Transverse colon (tissue), 4 donors: ENCODE measurements at regions not wholly inside any gene's neighbourhood (a gene's known extent, or its start where the extent isn't known, plus 50 kb on each side); places are given as distances from the start of the nearest gene placed in this dataset.

Experiments
- DNase-seq: peaks from one replicate; pipeline ENCODE4 v3.0.0-alpha.2; 2019
- H3K27ac ChIP-seq, 4 donors: fragments of 200-600 bp; sonication (generic); 2 replicates each; pipeline ENCODE4 v1.5.1; 2016 to 2018; ENCODE audit warnings: inconsistent platforms in 4 of 4
- H3K27me3 ChIP-seq: fragments of 200-600 bp; sonication (generic); 2 replicates; pipeline ENCODE4 v1.5.1; 2017; ENCODE audit warnings: inconsistent platforms
- H3K36me3 ChIP-seq, 4 donors: fragments of 200-600 bp; sonication (generic); 2 replicates each; pipeline ENCODE4 v1.5.1; 2017 to 2019; ENCODE audit warnings: inconsistent platforms in 4 of 4
- H3K4me1 ChIP-seq, 4 donors: fragments of 200-600 bp; sonication (generic); 2 replicates each; pipeline ENCODE4 v1.5.1; 2017 to 2020; ENCODE audit warnings: inconsistent platforms in 4 of 4
- H3K4me3 ChIP-seq, 4 donors: fragments of 200-600 bp; sonication (generic); 1 replicate in 1 of 4; 2 replicates in 3 of 4; pipeline versions ENCODE4 v1.5.1 to v1.6.1; 2017 to 2019; ENCODE audit warnings: inconsistent platforms in 4 of 4
- H3K9me3 ChIP-seq, 2 donors: fragments of 200-600 bp; sonication (generic); 2 replicates each; pipeline ENCODE4 v1.5.1; 2017 to 2019; ENCODE audit warnings: inconsistent platforms in 2 of 2
- CTCF ChIP-seq, 5 experiments: fragments of 200-600 bp in 3 of 5; fragments of 450-650 bp in 2 of 5; sonication (generic) in 3 of 5; IDR thresholded peaks; 1 replicate in 2 of 5; 2 replicates in 3 of 5; pipeline ENCODE4 v1.5.1; 2016 to 2017; ENCODE audit warnings: antibody characterized with exemption in 5 of 5, inconsistent platforms in 3 of 5, mild to moderate bottlenecking in 2 of 5, moderate library complexity in 1 of 5
- EP300 ChIP-seq: sonication (generic); formaldehyde crosslinking; IDR thresholded peaks from one replicate; pipeline ENCODE4 v1.6.1; 2017; ENCODE audit warnings: antibody characterized with exemption, low read depth
- POLR2A ChIP-seq: fragments of 450-650 bp; IDR thresholded peaks from one replicate; pipeline ENCODE4 v1.6.1; 2016; ENCODE audit warnings: antibody characterized with exemption, mild to moderate bottlenecking, moderate library complexity
- POLR2AphosphoS5 ChIP-seq, 3 donors: sonication (generic); formaldehyde crosslinking; IDR thresholded peaks; one replicate each; pipeline ENCODE4 v1.6.1; 2016; ENCODE audit warnings: antibody characterized with exemption in 3 of 3
- WGBS, 2 donors: methylation state at CpG; one replicate each; pipeline ENCODE4 v1.1.5; 2018; ENCODE audit warnings: low coverage in 1 of 2; 5-methylcytosine and 5-hydroxymethylcytosine counted together
- in situ Hi-C, 4 donors: fragments of 200-750 bp; cut with MboI; loops; one replicate each; pipeline versions ENCODE4 v1.15.0 to v1.15.1; 2017; ENCODE audit warnings: low sequenced_read_pairs in 3 of 4, low pct_ligation_motif_present in 1 of 4, low pct_unique_long_range_greater_than_20kb in 1 of 4
- intact Hi-C: fragments of 100-400 bp; cut with DNase I; formaldehyde crosslinking; loops from one replicate; pipeline ENCODE4 v1.15.1; 2023; ENCODE audit warnings: low total_unique reads

DNA sequence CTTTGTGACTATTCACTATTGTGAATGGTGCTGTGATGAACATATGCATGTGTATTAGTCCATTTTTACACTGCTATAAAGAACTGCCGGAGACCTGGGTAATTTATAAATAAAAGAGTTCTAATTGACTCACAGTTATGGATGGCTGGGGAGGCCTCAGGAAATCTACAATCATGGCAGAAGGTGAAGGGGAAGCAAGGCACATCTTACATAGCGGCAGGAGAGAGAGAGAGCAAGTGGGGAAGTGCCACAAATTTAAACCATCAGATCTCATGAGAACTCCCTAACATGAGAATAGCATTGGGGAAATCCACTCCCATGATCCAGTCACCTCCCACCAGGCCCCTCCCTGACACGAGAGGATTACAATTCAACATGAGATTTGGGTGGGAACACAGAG, 90.8 kb downstream of the ATP23 start:
- Histone ChIP-seq H3K36me3 (no peaks in the 10 kb centered on the region), H3K4me3 (no peak overlapping the region), H3K27ac (no peak overlapping the region), H3K4me1 (no peaks in the 10 kb centered on the region), H3K27me3 (no peaks in the 10 kb centered on the region), H3K9me3 (peaks cover 9 to 14% of the 10 kb centered on the region in 2 donors)
- TF ChIP-seq CTCF (IDR thresholded peaks at IDR 0.05), result no peak
- no peak for TF ChIP-seq POLR2AphosphoS5 (IDR thresholded peaks at IDR 0.05)
- TF ChIP-seq POLR2A, result no peak
- TF ChIP-seq EP300, result no peak
- no peak for DNase-seq
- in situ Hi-C loops (no loop called here), intact Hi-C loops (no loop called here)
- 80 to 81% methylated on average over 3 of the region's 3 CpGs for WGBS, 2 donors

- DNase-seq, result no peak
- intact Hi-C loops (no loop called here), in situ Hi-C loops (no loop called here)
- no peak overlapping the region for H3K4me3 ChIP-seq
- no peak overlapping the region for H3K27ac ChIP-seq
- H3K4me1 ChIP-seq, result no peaks in the 10 kb centered on the region
- H3K27me3 ChIP-seq, result no peaks in the 10 kb centered on the region
- H3K36me3 ChIP-seq, result no peaks in the 10 kb centered on the region
- TF ChIP-seq POLR2AphosphoS5 (IDR thresholded peaks at IDR 0.05) (no peak), CTCF (IDR thresholded peaks at IDR 0.05) (no peak), EP300 (no peak), POLR2A (no peak)
- peaks cover 13 to 14% of the 10 kb centered on the region in 2 donors for H3K9me3 ChIP-seq
Measured at GRCh38 chr12:58033831-58034230, 92.5 kb downstream of the ATP23 start.

DNA sequence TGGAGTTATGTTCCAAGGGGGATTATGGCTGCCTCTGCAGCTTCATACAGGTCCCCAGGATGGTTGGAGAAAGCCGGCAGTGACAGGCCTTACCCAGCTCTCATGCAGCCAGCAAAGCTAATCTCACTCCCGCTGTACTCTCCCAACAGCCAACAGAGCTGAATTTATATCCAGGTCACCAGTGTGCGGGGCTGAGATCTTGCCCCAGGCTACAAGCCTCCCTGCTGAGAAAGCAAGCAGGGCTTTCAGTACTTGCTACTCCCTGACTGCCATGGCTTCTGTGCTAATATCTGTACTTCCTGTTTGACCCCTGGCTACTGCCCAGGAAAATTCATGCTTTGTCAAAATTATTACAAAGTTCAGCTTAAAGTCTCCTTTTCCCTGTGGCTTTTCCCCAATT, 92.9 kb downstream of the ATP23 start:
- intact Hi-C loops, result no loop called here
- no peak for DNase-seq

DNA sequence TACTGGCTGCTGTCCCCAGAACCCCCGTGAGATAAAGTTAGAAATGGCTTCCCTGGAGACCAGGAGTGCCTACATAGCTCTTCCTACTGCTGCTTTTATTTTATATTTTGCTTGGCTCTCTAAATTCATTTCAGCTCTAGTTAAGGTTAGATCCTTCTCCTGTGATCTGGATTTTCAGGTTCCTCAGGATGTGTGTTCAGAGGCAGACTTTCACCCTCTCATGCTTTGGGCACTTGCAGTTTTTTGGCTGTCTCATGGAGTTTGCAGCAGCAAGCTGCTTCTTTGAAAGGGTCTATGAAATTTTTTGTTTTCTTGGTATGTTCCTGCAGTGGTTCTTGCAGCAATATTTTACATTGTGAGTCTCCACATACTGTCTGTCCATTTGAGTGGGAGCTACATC, 93.3 kb downstream of the ATP23 start:
- TF ChIP-seq EP300, result no peak
- TF ChIP-seq POLR2A, result no peak
- no peak for TF ChIP-seq POLR2AphosphoS5 (IDR thresholded peaks at IDR 0.05)
- no peak for TF ChIP-seq CTCF (IDR thresholded peaks at IDR 0.05)
- Histone ChIP-seq H3K36me3 (no peaks in the 10 kb centered on the region), H3K27ac (no peak overlapping the region), H3K9me3 (peaks cover 13 to 14% of the 10 kb centered on the region in 2 donors), H3K4me3 (no peak overlapping the region), H3K4me1 (no peaks in the 10 kb centered on the region), H3K27me3 (no peaks in the 10 kb centered on the region)
- intact Hi-C loops, result no loop called here
- in situ Hi-C loops, result no loop called here
- 28 to 33% methylated on average over 1 of the region's 1 CpG for WGBS, 2 donors
- DNase-seq, result no peak

More for the DNA sequence above, 92.9 kb downstream of the ATP23 start:
- Histone ChIP-seq H3K4me1 (no peaks in the 10 kb centered on the region), H3K27me3 (no peaks in the 10 kb centered on the region), H3K27ac (no peak overlapping the region), H3K9me3 (peaks cover 13 to 14% of the 10 kb centered on the region in 2 donors), H3K36me3 (no peaks in the 10 kb centered on the region), H3K4me3 (no peak overlapping the region)
- in situ Hi-C loops, result no loop called here
- TF ChIP-seq EP300 (no peak), CTCF (IDR thresholded peaks at IDR 0.05) (no peak), POLR2A (no peak), POLR2AphosphoS5 (IDR thresholded peaks at IDR 0.05) (no peak)
- WGBS, 2 donors, result 90 to 100% methylated on average over 1 to 3 of the region's 3 CpGs
